Pancreas (tissue), 10 donors: ENCODE measurements at regions not wholly inside any gene's neighbourhood (a gene's known extent, or its start where the extent isn't known, plus 50 kb on each side); places are given as distances from the start of the nearest gene placed in this dataset.

Source experiments
- ATAC-seq, 4 donors: fragments of 200-7000 bp; cut with Tn5 transposase; one replicate each; pipeline versions ENCODE4 v1.8.0 to v1.9.1; 2020; ENCODE audit warnings: mild to moderate bottlenecking in 4 of 4, moderate library complexity in 4 of 4
- DNase-seq, 6 donors: peaks; one replicate each; pipeline ENCODE4 v3.0.0-alpha.2; 2020
- FAIRE-seq: peaks from 2 replicates; lab custom pipeline; 2012; peaks lifted over from hg19 to GRCh38; lab: Jason Lieb, UNC
- H3K27ac ChIP-seq, 4 donors: fragments of 200-600 bp; sonication (generic); 1 replicate in 3 of 4; 2 replicates in 1 of 4; pipeline versions ENCODE4 v1.5.0 to v1.8.0; 2020
- H3K27me3 ChIP-seq, 4 donors: fragments of 200-600 bp; one replicate each; pipeline ENCODE4 v1.8.0; 2021
- H3K36me3 ChIP-seq, 3 donors: fragments of 200-600 bp; sonication (generic) in 1 of 3; one replicate each; pipeline versions ENCODE4 v1.5.0 to v1.8.0; 2020 to 2021
- H3K4me1 ChIP-seq, 3 donors: fragments of 200-600 bp; one replicate each; pipeline ENCODE4 v1.8.0; 2021
- H3K4me3 ChIP-seq, 4 donors: fragments of 200-600 bp; sonication (generic) in 2 of 4; one replicate each; pipeline versions ENCODE4 v1.5.0 to v1.8.0; 2020 to 2021
- H3K9me3 ChIP-seq, 4 donors: fragments of 200-600 bp; one replicate each; pipeline ENCODE4 v1.8.0; 2021
- WGBS, 2 donors: extraction: QIAGEN DNeasy Blood & Tissue Kit; methylation state at CpG; one replicate each; pipeline ENCODE4 v1.1.7; 2013; 5-methylcytosine and 5-hydroxymethylcytosine counted together
- intact Hi-C, 3 donors: fragments of 100-400 bp; cut with DNase I; formaldehyde crosslinking; loops; one replicate each; pipeline versions ENCODE4 v1.11.1 to v1.14.2; 2022
- TF ChIP-seq, protein P1 (sequence below), 4 donors: fragments of 200-600 bp; sonication (generic) in 3 of 4; IDR thresholded peaks; one replicate each; pipeline versions ENCODE4 v1.5.0 to v1.8.0; 2021; ENCODE audit warnings: antibody characterized with exemption in 4 of 4
- donor health status: healthy with polysubstance abuse.
- donor health status: DM: no; HTN: no; CAD: no; lungs with moderate emphysema.
- donor health status: DM: no; HTN: no; CAD: no.
- donor health status: control.
- donor health status: control.
- donor health status: Bipolar disorder and iron deficiency.
- donor health status: DM: yes; HTN: yes; CAD: no.
- donor health status: DM: no; HTN: no; CAD: no.
- donor health status: DM: no; HTN: no; CAD: no.
- donor health status: DM: yes; HTN: yes; CAD: no.

DNA sequence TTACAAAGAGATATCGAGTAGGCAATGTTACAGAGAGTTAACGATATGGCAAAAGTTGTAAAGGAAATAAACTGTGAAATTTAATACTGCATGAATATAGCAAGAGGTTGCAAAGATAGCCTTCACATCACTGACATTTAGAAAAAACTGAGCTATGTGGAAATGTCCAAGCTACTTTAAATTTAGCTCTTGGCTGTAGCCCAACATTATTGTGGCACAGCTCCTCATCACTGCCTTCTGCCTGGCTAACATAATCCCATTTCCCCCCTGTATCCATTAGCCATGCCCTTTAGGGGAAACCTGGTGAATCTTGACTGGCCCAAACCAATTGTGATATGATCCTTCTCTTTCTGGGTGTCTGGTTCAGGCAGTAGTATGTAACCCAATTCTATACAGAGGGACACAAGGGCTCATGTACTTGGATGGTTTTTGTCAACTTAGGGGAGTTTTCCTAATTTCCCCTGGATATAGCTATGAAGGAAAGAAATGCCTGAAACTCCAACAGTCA is 115.4 kb downstream of the PFDN4 start:
- WGBS, 2 donors = 76 to 88% methylated on average over 2 of the region's 2 CpGs
- no peaks in the 10 kb centered on the region for H3K27me3 ChIP-seq
- H3K4me1 ChIP-seq = no peaks in the 10 kb centered on the region
- ATAC-seq (no peak), FAIRE-seq (no peak), DNase-seq (no peak)
- intact Hi-C loops = no loop called here
- TF ChIP-seq, protein P1, sequence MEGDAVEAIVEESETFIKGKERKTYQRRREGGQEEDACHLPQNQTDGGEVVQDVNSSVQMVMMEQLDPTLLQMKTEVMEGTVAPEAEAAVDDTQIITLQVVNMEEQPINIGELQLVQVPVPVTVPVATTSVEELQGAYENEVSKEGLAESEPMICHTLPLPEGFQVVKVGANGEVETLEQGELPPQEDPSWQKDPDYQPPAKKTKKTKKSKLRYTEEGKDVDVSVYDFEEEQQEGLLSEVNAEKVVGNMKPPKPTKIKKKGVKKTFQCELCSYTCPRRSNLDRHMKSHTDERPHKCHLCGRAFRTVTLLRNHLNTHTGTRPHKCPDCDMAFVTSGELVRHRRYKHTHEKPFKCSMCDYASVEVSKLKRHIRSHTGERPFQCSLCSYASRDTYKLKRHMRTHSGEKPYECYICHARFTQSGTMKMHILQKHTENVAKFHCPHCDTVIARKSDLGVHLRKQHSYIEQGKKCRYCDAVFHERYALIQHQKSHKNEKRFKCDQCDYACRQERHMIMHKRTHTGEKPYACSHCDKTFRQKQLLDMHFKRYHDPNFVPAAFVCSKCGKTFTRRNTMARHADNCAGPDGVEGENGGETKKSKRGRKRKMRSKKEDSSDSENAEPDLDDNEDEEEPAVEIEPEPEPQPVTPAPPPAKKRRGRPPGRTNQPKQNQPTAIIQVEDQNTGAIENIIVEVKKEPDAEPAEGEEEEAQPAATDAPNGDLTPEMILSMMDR (IDR thresholded peaks at IDR 0.05) = no peak
- H3K27ac ChIP-seq = no peak overlapping the region
- no peak overlapping the region for H3K4me3 ChIP-seq
- no peaks in the 10 kb centered on the region for H3K36me3 ChIP-seq
- H3K9me3 ChIP-seq = no peaks in the 10 kb centered on the region

DNA sequence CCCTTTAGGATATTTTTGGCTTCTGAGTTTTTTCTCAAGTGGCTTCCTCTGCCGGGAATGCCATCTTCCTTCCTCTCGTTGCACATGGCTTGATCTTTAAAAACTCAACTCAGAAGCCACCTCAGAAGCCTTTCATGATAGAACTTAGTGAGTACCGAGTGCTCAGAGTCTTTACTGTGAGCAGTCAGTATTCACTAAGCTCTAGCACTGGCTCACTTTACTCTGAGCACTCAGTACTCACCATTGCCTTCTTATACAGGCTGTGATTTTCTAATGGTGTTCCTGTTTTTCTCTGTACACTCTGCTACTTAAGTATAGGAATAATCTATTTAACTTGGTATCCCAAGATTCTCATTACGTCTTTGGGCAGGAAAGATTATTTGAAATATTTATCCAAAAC is 116.2 kb downstream of the PFDN4 start:
- ATAC-seq = no peak
- Histone ChIP-seq H3K27ac (no peak overlapping the region), H3K4me1 (no peaks in the 10 kb centered on the region), H3K27me3 (no peaks in the 10 kb centered on the region), H3K36me3 (no peaks in the 10 kb centered on the region), H3K4me3 (no peak overlapping the region), H3K9me3 (no peaks in the 10 kb centered on the region)
- TF ChIP-seq, protein P1 (IDR thresholded peaks at IDR 0.05) = no peak
- no peak for DNase-seq
- intact Hi-C loops = no loop called here
- FAIRE-seq = no peak
- WGBS, 2 donors = 62 to 75% methylated on average over 4 of the region's 4 CpGs

DNA sequence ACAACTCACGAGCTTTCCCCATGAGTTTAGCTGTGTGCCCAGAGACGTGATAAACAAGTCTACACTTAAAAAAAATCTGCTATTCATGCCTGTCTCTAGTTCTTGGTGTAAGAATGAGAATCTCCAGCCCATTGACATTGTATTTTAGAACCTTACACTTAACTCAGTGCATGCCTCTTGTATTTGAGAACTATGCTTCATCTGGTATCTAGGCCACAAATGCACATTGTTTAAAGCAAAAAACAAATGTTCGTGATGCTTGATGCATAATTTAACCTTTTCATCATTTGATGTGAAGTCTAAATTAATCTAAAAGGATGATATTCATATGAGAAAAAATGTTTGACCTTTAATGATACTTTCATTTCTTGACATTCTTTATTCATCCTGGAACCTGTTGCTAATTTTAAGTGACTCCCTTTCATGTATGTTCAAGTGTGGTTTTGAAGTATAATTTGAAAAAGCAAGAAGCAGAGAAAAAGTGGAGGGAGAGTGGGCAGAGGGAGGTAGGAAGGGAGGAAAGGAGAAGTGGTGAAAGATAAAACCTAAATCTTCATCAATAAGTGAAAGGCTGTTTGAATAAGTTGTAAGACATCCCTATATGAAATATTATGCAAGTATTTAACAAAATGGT is 116.9 kb downstream of the PFDN4 start:
- WGBS, 2 donors = 66 to 78% methylated on average over 3 of the region's 3 CpGs
- H3K4me3 ChIP-seq = no peak overlapping the region
- no peaks in the 10 kb centered on the region for H3K4me1 ChIP-seq
- intact Hi-C loops = no loop called here
- TF ChIP-seq, protein P1 (IDR thresholded peaks at IDR 0.05) = no peak
- no peak for DNase-seq
- H3K36me3 ChIP-seq = no peaks in the 10 kb centered on the region
- no peak for ATAC-seq
- no peaks in the 10 kb centered on the region for H3K9me3 ChIP-seq
- no peaks in the 10 kb centered on the region for H3K27me3 ChIP-seq
- no peak overlapping the region for H3K27ac ChIP-seq
- no peak for FAIRE-seq

DNA sequence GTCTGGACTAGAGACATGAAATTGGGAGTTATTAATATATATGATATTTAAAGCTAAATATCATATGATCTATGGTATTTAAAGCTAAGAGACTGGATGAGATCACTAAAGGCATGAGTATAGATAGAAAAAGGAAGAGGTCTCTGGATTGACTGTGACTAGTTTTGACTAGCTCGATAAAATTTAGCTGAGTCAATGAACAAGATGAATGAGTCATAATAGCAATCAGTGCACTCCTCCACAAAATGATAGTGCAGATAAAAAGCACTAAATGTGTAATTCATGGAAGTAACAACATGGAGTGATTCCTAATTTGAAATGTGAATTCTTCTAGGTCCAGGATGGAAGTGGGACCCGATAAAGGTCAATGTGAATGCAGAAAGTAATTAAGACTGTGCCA is 127.4 kb downstream of the PFDN4 start:
- intact Hi-C loops = no loop called here
- no peak for DNase-seq

DNA sequence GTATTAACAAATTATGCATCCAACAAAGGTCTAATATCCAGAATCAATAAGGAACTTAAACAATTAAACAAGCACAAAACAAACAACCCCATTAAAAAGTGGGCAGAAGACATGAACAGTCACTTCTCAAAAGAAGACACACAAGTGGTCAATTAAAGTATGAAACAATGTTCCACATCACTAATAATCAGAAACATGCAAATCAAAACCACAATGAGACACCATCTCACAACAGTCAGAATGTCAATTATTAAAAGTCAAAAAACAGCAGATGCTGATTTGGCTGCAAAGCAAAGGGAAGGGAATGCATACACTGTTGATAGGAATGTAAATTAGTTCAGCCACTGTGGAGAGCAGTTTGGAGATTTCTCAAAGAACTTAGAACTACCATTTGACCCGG is 129.3 kb downstream of the PFDN4 start:
- ATAC-seq = no peak
- FAIRE-seq = no peak
- no peaks in the 10 kb centered on the region for H3K36me3 ChIP-seq
- no peaks in the 10 kb centered on the region for H3K9me3 ChIP-seq
- no peaks in the 10 kb centered on the region for H3K27me3 ChIP-seq
- H3K4me3 ChIP-seq = no peak overlapping the region
- TF ChIP-seq, protein P1 (IDR thresholded peaks at IDR 0.05) = no peak
- no peak overlapping the region for H3K27ac ChIP-seq
- H3K4me1 ChIP-seq = peaks cover 0 to 9% (median 7%) of the 10 kb centered on the region in 3 donors
- WGBS, 2 donors = 91 to 96% methylated on average over 1 of the region's 1 CpG
- intact Hi-C loops = no loop called here
- DNase-seq = no peak

More for the DNA sequence above, 127.4 kb downstream of the PFDN4 start:
- TF ChIP-seq, protein P1 (IDR thresholded peaks at IDR 0.05) = no peak
- no peak overlapping the region for H3K27ac ChIP-seq
- no peak overlapping the region for H3K4me3 ChIP-seq
- FAIRE-seq (no peak), ATAC-seq (no peak)
- peaks cover 0 to 4% (median 0%) of the 10 kb centered on the region in 3 donors for H3K4me1 ChIP-seq
- H3K9me3 ChIP-seq = no peaks in the 10 kb centered on the region
- H3K36me3 ChIP-seq = no peaks in the 10 kb centered on the region
- 87 to 96% methylated on average over 2 of the region's 2 CpGs for WGBS, 2 donors
- H3K27me3 ChIP-seq = no peaks in the 10 kb centered on the region
